ENCODE measurements at regions not wholly inside any gene's neighbourhood (a gene's known extent, or its start where the extent isn't known, plus 50 kb on each side); places are given as distances from the start of the nearest gene placed in this dataset.

DNA sequence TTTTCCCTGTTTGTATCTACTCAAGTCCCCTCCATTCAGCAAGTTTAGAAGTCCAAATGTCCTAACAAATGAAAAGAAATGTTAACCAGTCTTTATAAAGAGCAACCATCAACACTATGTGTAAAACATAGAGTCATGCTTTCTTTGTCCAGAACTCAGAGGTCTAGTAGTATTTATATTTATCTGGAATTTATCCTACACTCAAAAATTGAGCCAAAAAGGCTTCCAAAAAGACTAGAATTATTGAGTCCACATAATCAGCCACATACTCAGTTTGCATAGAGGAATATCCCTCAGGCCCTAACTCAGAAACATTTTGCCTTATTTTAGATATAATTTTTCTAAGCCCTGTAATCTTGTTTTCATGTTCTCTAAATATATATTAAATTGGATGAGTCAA, 455.0 kb downstream of the COL12A1 start (continued):
- no peak for TF ChIP-seq ZNF408 (CRISPR knock-in tag; IDR thresholded peaks at IDR 0.05; ENCODE audit: low read depth)
- no peak for TF ChIP-seq SRSF7 (optimal IDR thresholded peaks at IDR 0.05; ENCODE audit: low read depth, low read length)
- no peak for TF ChIP-seq TARDBP (IDR thresholded peaks at IDR 0.05)
- no peak for TF ChIP-seq CEBPG (CRISPR knock-in tag; IDR thresholded peaks at IDR 0.05)
- TF ChIP-seq CEBPG (tag; conservative IDR thresholded peaks at IDR 0.05 in 1 of 2, IDR thresholded peaks at IDR 0.05 in 1 of 2) = no peak
- TF ChIP-seq HDAC2 (IDR thresholded peaks at IDR 0.05) = no peak
- no peak for TF ChIP-seq SMARCE1 (IDR thresholded peaks at IDR 0.05)
- TF ChIP-seq, protein P1, sequence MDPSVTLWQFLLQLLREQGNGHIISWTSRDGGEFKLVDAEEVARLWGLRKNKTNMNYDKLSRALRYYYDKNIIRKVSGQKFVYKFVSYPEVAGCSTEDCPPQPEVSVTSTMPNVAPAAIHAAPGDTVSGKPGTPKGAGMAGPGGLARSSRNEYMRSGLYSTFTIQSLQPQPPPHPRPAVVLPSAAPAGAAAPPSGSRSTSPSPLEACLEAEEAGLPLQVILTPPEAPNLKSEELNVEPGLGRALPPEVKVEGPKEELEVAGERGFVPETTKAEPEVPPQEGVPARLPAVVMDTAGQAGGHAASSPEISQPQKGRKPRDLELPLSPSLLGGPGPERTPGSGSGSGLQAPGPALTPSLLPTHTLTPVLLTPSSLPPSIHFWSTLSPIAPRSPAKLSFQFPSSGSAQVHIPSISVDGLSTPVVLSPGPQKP (CRISPR knock-in tag; IDR thresholded peaks at IDR 0.05) = no peak
- TF ChIP-seq PML (IDR thresholded peaks at IDR 0.05; ENCODE audit: low read length) = no peak
- TF ChIP-seq NUFIP1 (IDR thresholded peaks at IDR 0.05; ENCODE audit: partially characterized antibody) = no peak
- no peak for TF ChIP-seq HNRNPK (IDR thresholded peaks at IDR 0.05; ENCODE audit: low read depth, low read length, poor library complexity, severe bottlenecking)

DNA sequence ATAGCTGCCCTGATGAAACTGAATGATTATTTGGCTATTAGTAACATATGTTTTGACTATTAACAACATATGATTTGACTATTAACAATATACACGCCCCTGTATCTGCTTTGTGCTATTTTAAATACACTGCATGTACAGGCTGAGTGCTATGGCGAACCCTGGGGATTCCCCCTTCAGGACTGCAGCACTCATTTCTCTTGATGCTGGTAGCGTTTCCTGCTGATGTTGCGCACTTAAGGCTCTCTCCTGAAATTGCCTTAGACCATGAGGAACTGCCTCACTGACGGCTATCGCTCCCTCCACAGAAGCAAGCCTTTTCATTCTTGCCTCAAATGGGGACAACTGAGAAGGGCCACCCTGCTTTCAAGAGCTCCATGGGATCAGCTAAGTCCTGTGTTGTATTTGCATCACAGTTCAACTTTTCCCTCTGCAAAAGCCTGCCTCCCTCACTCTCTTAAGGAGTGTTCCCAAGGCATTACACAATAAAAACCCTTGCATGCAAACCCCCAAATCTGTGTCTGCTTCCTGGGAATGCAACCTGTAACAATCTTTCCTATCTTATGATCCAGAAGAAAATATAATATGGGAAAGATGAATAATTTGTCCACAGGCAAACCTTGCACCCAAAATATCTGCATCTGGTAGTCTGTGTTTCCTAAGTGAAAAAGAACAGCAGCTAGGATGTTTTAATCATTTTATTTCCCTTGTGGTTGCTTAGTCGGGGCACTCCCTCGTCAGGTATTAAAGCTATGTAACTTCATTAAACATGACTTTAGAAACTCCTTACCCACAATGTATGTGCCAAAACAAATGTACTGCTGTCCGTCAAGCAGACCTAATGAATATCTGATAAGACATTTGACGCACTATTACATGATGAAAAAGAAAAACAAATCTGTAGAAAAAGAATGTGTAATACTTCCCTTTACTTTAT, 456.4 kb downstream of the COL12A1 start:
- under 1% methylated on average over 10 of the region's 10 CpGs for WGBS (ENCODE audit: insufficient coverage, low coverage, missing lambda C conversion rate)
- H2AFZ ChIP-seq (ENCODE audit: low read depth, low read length) = no peak overlapping the region

More for the DNA sequence above, 456.4 kb downstream of the COL12A1 start:
- TF ChIP-seq ETS2 (tag; IDR thresholded peaks at IDR 0.05; ENCODE audit: borderline replicate concordance, poor library complexity, severe bottlenecking) (no peak), FOXK1 (CRISPR knock-in tag; IDR thresholded peaks at IDR 0.05; ENCODE audit: borderline replicate concordance) (no peak), ETV5 (CRISPR knock-in tag; IDR thresholded peaks at IDR 0.05; ENCODE audit: low read depth) (no peak), ZNF217 (CRISPR knock-in tag; IDR thresholded peaks at IDR 0.05) (no peak), ZNF24 (IDR thresholded peaks at IDR 0.05) (no peak), ZNF134 (CRISPR knock-in tag; conservative IDR thresholded peaks at IDR 0.05) (no peak), GTF2E2 (tag; IDR thresholded peaks at IDR 0.05) (no peak), E2F1 (CRISPR knock-in tag; IDR thresholded peaks at IDR 0.05) (no peak), IRF9 (tag; IDR thresholded peaks at IDR 0.05) (no peak), TRIM24 (IDR thresholded peaks at IDR 0.05) (no peak)
- intact Hi-C loops (cut with micrococcal nuclease) = no loop called here
- ChIA-PET POLR2A (no interaction called here), CTCF (ENCODE audit: low intra/inter-chr PET ratio) (no interaction called here)
- H3K9me3 ChIP-seq (replicated peaks; ENCODE audit: control insufficient read depth, insufficient read depth, low read depth, low read length) = no peaks in the 10 kb centered on the region
- no peaks in the 10 kb centered on the region for H3K27me3 ChIP-seq (ENCODE audit: control insufficient read depth in 2 of 2, insufficient read depth in 2 of 2, low read length in 2 of 2)
- H3K36me3 ChIP-seq (ENCODE audit: control insufficient read depth, insufficient read depth, low read length) = no peaks in the 10 kb centered on the region
- no peaks in the 10 kb centered on the region for H3K4me1 ChIP-seq (replicated peaks in 1 of 2; ENCODE audit: control insufficient read depth in 2 of 2, insufficient read depth in 2 of 2, low read length in 2 of 2)
- no peak overlapping the region for H3K4me3 ChIP-seq
- DNase-seq (ENCODE audit: extremely low read depth in 1 of 4, low spot score in 3 of 4) = no peak
- in situ Hi-C loops (cut with MboI) = no loop called here
- ATAC-seq = no peak
- H4K20me1 ChIP-seq (replicated peaks; ENCODE audit: control insufficient read depth, insufficient read depth, low read length) = no peaks in the 10 kb centered on the region
- H3K27ac ChIP-seq (ENCODE audit: extremely low read depth, low read depth, low read length) = no peak overlapping the region
- H3K4me2 ChIP-seq (ENCODE audit: insufficient read depth, low read length) = no peak overlapping the region
- no peak for FAIRE-seq
- H3K79me2 ChIP-seq (ENCODE audit: control insufficient read depth, insufficient read depth, low read length) = no peaks in the 10 kb centered on the region
- H3K9me1 ChIP-seq (ENCODE audit: control insufficient read depth, insufficient read depth, low read length) = no peaks in the 10 kb centered on the region
- BruUV-seq (replicated peaks) = no TSS peak
- H3K9ac ChIP-seq (ENCODE audit: insufficient read depth in 1 of 2, low read depth in 2 of 2, low read length in 2 of 2) = no peak overlapping the region

Data from K562 (cell line).